Coronary artery (tissue), 2 donors: ENCODE measurements at regions not wholly inside any gene's neighbourhood (a gene's known extent, or its start where the extent isn't known, plus 50 kb on each side); places are given as distances from the start of the nearest gene placed in this dataset.

ENCODE experiments used
- DNase-seq: peaks from one replicate; pipeline ENCODE4 v3.0.0-alpha.2; 2017; ENCODE audit warnings: low spot score
- H3K27ac ChIP-seq, 2 donors: fragments of 200-600 bp; sonication (generic); one replicate each; pipeline ENCODE4 v1.5.1; 2016 to 2019
- H3K4me3 ChIP-seq: fragments of 200-600 bp; sonication (generic); 2 replicates; pipeline ENCODE4 v1.5.1; 2016; ENCODE audit warnings: mild to moderate bottlenecking, moderate library complexity
- CTCF ChIP-seq: fragments of 200-600 bp; sonication (generic); IDR thresholded peaks from one replicate; pipeline ENCODE4 v1.5.1; 2019; ENCODE audit warnings: antibody characterized with exemption

DNA sequence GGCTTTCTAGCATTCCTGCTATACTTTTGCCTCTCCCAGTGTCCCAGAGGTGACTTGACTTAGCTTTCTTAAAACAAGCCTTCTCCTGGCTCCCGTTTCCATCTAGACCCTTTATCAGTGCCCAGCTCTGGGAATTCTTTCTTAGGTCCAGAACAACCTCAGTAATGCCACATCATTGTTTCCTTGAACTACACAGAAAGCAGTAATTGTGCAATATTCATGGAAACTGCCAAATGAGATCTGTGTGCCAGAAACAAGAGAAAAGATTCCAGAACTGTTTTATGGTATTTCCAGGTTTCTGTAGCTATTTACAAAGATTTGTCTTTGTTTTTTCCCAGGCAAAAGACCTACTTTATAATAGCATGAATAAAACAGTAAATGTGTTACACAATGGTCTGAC, 391.3 kb downstream of the SLCO4C1 start:
- no peak for DNase-seq

DNA sequence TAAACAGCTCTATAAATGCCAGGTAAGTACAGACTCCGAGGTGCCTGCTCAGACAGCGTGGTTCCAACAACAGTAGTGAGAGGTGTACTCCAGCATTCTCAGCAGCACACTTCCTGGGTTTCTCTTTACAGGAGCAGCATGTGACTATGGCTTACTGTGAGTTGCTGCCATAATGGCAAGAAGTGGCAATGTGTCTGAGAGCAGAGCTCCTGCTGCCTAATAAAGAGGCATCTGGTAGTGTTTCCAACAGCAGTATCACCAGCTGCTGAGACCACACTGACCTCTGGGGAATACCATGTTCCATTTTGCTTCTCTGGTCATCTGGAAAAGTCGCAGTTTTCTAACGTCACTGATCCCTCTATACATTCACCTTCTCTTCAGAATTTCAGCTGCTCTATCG, 398.2 kb downstream of the SLCO4C1 start:
- Histone ChIP-seq H3K27ac (no peak overlapping the region), H3K4me3 (no peak overlapping the region)
- DNase-seq: no peak
- no peak for TF ChIP-seq CTCF

More for the DNA sequence above, 391.3 kb downstream of the SLCO4C1 start:
- no peak for TF ChIP-seq CTCF
- no peak overlapping the region for H3K27ac ChIP-seq
- H3K4me3 ChIP-seq: no peak overlapping the region

- Histone ChIP-seq H3K4me3 (no peak overlapping the region), H3K27ac (no peak overlapping the region)
- TF ChIP-seq CTCF: no peak
- DNase-seq: no peak
Observed at GRCh38 chr5:101894985-101895384, 401.1 kb downstream of the SLCO4C1 start.

- Histone ChIP-seq H3K27ac (no peak overlapping the region), H3K4me3 (no peak overlapping the region)
- TF ChIP-seq CTCF: no peak
- DNase-seq: no peak
Observed at GRCh38 chr5:101878190-101878589, 417.9 kb downstream of the SLCO4C1 start.

DNA sequence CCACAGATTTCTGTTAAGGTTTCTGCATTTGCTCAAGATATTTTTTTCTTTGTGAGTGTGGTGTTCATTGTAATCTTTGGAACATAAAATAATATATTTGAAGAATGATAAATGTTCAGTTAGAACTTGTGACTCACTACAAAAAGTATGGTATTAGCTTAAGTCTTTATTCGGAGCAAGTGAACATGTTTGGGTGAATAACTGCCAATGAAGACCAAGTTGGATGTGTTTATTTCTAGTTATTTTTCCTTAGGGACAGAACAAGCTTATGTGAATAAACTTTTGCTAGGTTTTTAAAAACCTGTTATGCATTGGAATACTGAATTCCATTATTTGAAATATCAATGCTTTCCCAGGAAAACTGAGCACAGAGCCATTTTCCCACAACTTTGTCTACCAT, 418.6 kb downstream of the SLCO4C1 start:
- Histone ChIP-seq H3K27ac (no peak overlapping the region), H3K4me3 (no peak overlapping the region)
- TF ChIP-seq CTCF: no peak
- no peak for DNase-seq

GRCh38 chr5:101866473-101866872, 429.6 kb downstream of the SLCO4C1 start:
- no peak overlapping the region for H3K4me3 ChIP-seq
- DNase-seq: no peak
- no peak for TF ChIP-seq CTCF
- no peak overlapping the region for H3K27ac ChIP-seq

DNA sequence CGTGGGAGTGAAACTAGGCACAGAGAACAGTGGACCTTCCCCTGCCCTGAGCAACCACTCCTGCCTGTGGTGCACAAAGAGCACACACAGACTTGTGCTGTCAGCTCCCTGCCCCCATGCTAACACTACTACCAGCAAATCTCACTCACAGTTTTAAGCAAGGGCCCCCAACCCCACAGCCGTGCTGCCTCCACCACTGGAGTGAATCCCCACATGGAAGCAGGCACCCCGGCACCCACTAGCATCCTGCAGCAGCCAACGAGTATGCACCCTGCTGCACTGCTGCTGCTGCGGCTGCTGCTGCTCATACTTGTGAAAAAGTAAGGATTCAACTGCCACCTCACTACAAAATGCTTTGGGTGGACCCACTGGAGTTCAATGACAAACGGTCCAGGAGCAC, 435.5 kb downstream of the SLCO4C1 start:
- Histone ChIP-seq H3K4me3 (no peak overlapping the region), H3K27ac (no peak overlapping the region)
- TF ChIP-seq CTCF: no peak
- no peak for DNase-seq
